Posterior cingulate gyrus (tissue), 11 donors: ENCODE measurements at regions not wholly inside any gene's neighbourhood (a gene's known extent, or its start where the extent isn't known, plus 50 kb on each side); places are given as distances from the start of the nearest gene placed in this dataset.

Experiments
- DNase-seq, 10 donors: peaks; one replicate each; pipeline versions ENCODE4 v3.0.0 to v3.0.0-alpha.2; 2020 to 2021; ENCODE audit warnings: mixed read lengths in 3 of 10
- intact Hi-C: fragments of 100-400 bp; cut with DNase I; formaldehyde crosslinking; loops from one replicate; pipeline ENCODE4 v1.15.1; 2023

DNA sequence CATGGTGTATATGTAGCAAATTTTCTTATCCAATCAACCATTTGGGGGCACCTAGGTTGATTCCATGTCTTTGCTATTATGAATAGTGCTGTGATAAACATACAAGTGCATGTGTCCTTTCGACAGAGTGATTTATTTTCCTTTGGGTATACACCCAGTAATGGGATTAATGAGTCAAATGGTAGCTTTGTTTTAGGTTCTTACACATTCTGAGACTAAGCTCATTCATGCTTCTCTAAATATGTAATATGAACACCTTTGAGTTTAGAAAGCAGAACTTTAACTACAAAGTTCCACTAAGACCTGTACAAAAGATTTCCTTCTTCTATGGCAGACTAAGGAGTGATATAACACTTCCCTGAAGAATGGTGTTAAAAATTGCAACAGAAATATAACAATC, 627.0 kb downstream of the KCNA4 start:
- intact Hi-C loops = loop anchor here (10.0 kb wide), 1 partner anchor 515 kb away; no protein-coding TSS in a partner anchor
- no peak for DNase-seq

DNA sequence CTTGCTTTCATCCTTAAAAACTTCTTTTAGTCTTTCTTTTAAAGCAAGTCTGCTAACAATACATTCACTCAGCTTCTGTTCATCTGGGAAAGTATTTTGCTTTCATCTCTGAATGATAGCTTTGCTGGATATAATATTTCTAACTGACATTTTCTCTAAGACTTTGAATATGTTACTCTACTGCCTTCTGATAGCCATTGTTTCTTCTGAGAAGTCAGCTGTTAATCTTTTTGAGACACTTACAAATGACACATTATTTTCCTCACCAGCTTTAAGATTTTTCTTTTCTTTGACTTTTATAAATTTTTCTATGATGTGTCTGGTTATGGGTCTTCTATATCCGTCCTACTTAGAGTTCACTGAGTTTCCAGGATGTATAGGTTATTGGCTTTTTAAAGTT, 643.1 kb downstream of the KCNA4 start:
- intact Hi-C loops = no loop called here
- no peak for DNase-seq

DNA sequence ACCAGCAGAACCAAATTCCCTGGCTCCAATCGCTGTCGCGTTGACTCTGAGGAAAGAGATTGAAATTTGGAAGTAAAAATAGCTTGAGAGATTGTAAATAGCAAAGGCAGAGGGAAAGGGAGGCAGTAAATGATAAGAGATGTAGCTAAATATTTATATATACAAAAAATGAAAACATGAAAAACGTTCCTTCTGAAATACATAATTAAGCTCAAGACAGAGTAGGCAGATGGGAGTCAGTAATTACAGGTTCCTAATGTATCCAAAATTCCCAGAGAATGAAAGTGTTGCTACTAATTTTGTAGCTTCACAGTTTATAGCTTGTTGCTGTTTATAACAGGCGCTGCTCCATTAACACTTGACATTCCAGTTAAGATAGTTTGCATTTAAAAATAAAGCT, 648.7 kb downstream of the KCNA4 start:
- intact Hi-C loops = no loop called here
- peak in 1 of 10 donors; percentile 48 for DNase-seq

DNA sequence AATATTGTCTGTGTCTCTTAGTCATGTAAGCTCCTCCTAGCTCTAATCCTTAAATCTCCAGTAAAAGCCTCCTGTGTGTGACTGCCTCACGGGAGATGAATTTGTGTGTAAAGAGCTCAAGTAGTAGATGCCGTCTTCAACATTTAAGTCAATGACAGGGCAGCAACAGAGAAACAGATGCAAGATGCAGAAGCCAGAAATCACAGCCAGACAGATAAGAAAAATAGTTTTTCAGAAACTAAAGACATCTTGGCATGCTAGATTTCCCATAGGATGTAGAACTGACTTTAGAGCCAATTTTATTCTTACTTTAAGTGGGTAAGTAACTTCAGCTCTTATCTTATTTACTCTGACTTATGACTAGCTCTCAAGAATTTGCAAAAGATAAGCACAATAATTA, 652.8 kb downstream of the KCNA4 start:
- no peak for DNase-seq
- intact Hi-C loops = no loop called here

DNA sequence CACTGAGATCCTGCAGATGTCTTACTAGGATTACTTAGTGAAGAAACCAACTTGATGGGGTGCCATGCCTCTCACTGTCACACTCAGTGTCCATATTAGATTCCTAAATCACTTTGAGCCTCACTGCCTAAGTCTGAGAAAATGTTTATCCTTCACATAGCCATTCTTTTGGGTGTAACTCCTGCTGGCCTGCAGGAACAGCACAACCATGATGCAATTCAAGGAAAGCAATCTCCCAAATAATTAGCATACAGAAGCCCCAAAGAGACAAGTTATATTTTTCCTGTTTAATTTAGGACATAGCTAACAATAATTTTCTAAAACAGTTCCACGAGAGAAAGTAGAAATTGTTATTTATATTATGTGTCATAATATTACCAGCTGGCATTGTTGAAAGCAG, 655.5 kb downstream of the KCNA4 start:
- no peak for DNase-seq
- intact Hi-C loops = no loop called here

DNA sequence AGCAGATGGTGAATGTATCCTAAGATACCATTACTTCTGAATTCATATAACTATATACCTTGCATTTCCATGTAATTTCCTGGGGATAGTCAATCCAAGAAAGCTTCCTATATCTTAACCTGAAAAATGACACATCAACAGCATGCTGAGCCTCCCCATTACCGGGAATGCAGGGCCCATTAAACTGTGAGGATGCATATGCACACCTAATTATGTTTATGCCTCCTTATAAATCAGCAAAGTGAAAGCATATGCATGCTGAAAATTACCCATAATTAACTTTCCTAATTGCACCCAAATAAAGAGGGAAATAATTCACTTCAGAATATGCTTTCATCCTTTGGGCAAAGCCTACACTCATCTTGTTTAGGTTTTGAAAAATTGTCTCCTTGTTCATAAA, 663.0 kb downstream of the KCNA4 start:
- intact Hi-C loops = no loop called here
- DNase-seq = no peak

DNA sequence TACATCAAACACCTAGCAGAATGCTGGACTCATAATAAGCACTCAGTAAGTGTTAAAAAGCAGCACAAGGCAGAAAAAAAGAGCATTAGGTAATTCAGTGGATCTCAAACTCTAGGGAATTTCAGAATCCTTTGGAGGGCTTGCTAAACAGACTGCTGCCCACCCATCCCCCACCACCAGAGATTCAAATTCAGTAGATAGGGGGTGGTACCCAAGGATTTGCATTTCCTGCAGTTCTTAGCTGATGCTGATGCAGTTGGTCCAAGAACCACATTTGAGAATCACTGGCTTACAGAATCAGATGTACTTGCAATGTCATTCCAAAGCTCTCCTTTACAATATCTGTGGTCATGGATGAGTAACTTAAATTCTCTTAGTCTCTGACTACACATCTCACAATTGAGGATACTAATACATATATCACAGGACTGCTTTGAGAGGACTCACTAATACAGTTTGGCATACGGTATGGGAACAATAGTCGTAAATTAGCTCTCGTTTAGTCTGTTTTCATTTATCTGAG, 664.5 kb downstream of the KCNA4 start:
- intact Hi-C loops = no loop called here
- no peak for DNase-seq

DNA sequence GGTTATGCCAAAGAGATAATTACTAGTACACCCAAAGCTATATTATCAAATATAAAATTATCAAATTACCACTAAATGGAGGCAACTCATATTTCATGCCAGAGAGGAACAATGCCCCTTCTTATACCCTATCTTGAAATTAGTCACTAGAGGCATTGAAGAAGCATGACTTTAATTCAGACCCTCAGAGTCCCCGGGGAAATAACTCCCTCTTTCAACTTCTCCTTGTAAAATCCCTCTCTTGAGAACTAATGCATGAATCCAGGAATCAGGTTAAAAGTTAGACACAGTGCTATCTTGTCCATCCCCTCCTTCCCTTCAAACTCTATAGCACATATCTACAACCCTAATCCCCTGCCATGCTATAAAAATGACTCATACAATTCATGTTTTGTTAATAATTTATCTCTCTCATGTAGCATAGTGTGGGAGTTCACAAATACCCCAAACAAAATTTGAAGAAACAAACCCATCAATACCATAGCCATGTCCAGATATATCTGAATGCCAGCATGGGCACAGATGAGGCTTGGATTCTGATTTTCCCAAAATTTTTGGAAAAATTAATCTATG, 665.4 kb downstream of the KCNA4 start:
- DNase-seq = no peak
- intact Hi-C loops = no loop called here

DNA sequence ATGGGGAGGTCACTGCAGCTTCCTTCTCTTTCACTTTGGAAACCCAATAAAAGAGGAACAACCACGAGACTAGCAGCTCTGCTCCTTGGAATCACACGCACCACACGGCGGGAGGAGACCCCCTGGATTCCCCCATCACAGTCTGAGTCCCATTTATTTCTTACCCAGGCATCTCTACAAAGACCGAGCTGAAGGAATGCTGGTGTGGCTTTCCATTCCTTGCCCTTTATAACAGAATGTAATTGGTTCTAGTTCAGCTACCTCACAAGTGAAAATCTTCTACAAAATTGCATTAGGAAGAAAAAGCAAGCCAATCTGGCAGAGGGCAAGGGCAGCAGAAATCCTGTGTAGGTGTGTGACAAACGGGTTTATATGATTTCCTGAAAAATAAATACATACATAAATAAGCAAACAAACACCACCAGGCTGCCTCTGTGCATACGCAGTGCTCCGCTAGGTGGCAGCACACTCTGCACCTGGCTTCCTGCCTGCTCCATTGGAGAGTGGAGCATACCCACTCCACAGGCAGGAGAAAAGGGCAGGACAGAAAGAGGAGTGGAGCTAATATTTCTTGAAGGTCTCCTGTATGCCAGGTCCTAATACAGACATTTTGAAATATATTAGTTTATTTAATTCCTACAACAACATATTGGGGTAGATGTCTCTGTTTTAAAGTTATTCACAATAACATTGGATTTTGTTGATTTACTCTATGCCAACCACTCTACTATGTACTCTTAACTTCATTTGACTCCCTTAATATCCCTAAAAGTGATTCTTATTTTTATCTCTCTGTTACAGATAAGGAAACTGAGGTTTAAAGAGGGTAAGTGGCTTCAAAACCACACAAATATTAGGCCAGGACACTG, 673.1 kb downstream of the KCNA4 start:
- intact Hi-C loops = no loop called here

DNA sequence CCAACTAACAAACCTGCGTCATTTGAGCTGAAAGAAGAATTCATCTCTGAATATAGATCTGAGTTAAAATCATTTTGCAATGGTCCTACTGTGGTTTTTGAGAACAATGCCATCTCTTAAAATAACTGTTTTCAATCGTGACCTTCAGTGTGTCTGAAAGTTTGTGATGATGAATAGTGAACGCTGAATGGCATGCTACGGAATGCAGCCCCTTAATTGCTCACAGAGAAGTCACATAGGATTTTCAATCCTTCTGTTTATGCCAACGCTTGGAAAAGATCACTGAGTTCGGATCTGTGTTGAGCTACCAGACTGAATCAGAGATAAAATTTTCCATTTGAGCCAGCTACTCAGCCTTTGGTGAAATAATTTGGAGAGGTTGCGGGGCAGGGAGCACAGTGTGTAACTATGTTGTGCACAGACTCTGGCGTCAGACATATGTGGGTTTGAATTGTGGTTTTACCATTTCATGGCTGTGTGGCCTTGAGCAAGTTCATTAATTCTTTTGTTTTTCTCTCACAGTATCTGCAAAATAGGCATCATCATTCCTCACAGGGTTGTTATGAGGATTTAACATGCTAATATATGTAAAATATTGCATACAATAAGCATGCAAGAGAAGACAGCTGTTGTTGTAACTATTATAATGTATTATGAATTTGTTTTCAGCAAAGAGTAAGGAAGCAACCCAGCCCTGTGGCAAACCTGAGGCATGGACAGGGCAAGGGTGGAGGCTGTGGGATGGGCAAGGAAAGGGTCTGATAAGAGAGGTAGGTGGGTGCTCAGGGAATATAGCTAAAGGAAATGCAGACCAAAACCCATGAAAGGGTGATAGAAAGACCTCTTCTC, 679.9 kb downstream of the KCNA4 start:
- intact Hi-C loops = no loop called here
- DNase-seq = no peak

More for the DNA sequence above, 673.1 kb downstream of the KCNA4 start:
- DNase-seq = peak; percentile 15 to 93 (median 64)

DNA sequence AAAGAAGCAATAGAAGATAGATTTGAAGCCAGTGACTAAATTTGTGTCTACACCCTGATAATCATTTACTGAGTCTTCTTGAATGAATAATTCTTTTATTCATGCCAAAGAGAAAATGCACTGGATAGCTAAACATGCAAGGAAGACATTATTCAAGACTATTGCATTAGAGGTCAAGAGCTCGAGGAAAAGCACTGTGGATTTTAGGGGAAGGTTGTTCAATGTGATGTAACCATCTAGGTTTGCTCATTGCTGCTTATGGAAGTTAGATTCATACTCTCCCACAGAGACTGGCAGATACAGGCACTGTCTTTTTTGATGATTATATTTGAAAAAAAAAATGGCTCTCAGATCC, 682.1 kb downstream of the KCNA4 start:
- no peak for DNase-seq
- intact Hi-C loops = no loop called here

DNA sequence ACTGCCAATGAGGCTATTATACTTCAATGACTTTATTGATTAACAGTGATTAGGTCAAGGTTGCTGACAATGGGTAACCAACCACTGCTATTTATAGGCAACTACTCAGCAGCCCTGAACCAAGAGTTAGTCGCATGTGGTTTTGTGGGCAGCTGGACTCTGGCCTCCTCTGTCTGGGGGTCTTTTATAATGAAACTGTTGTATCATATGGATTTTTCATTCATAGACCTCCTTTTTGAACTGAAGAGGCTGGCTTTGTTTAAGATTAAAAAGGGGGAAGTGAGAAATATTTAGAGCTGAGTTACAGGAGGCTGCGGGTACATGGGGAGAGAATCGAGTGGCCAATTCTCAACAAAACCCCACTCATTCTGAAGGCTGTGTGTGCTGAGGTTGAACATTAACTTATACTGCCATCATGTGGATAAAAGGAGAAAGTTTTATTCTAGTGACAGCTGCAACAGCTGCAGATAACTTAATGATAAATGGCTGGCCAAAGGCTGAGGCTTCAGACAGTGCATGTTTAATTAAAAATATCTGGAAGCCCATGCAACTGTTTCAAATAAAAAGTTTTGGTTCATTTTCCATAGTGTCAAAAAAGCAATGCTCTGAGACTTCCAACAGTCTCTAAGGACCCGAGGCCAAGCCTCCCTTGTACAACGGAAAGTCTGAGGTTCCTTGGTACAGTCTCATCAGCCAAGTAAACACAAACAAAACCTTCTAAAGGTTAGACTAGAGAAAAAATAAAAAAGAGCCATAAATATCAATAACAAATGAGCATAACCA, 682.6 kb downstream of the KCNA4 start:
- intact Hi-C loops = no loop called here
- DNase-seq = peak in 1 of 10 donors; percentile 41

DNA sequence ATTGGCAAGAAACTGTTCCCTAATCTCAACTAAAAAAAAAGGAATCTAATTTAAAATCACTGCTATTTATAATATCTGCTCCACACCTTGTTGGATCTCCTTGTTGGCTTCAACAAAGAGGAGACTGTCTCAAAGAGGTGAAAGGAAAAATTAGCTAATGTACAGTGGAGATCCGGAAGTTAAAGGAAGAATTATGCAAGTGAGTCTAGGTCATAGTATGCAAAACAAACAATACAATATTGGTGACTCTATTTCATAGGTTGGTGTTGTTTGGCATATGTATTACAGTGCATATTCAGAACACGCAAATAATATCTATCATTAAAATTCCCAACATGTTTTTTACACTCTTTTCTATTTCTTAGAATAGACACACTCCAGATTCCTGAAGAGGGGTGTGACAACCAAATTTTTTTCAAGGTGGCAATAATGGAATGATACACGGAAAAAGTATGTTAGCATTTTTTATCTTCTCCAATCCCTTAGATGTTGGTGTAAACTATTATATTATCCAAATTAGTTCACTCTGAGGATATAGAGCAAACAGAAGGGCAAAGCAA, 685.3 kb downstream of the KCNA4 start:
- DNase-seq = no peak
- intact Hi-C loops = no loop called here

DNA sequence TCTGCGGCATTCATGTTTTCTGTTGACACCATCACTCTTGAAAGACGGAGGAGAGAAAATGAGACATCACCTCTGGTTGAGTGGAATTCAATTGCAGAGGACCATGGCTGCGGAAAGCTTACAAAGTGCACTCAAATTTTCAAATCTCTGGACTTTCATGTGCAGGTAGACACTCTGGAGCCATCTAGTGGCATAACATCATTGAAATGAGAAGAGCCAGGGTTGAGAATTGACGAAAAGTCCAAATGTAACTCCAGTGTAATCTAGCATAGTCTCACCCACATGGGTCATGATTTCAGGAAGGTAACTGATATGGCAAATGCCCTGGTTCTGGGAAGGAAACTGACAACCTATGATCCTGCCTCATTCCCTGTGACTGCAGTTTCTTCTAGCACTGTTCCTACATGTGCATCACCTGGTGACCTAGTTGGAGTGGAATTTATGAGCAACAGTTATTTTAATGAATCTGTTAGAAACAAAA, 687.8 kb downstream of the KCNA4 start:
- no peak for DNase-seq
- intact Hi-C loops = loop anchor here (2.0 kb wide), 1 partner anchor 1630 kb away; no protein-coding TSS in a partner anchor

DNA sequence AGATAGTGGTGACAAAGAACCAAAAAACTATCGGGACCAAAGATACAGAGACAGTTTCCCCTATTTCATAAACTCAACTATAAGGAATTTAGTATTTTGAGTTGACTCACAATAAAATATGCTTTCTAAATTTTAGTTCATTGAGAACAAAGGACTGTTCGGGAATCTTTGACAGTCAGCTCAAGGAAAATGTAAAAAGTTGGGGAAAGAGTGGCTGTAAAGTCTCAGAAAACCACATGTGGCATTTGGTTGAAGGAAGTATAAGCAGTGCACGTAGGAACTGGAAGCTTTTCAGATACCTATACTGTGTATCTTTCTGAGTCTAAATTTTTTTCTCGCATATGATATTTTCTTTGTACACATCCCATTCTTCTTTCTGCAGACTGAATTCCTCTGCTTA, 688.9 kb downstream of the KCNA4 start:
- intact Hi-C loops = loop anchor here (2.0 kb wide), 1 partner anchor 1629 kb away; no protein-coding TSS in a partner anchor
- DNase-seq = no peak

DNA sequence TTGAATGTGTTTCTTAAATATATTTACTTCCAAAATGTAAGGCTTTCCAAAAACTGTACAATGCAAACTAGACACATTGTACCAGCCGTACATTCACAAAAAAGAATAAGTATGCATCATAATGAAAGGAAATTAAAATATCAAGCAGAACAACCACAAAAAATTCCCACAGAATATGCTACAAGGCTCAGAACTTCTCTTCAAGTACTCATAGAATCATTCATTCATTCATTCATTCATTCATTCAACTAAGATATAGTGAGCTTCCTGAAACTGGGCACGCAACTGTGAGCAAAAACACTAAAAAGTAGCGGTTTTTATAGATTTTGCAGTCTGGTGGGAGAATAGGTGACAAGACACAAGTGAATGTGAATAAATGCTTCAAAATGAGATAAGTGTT, 690.1 kb downstream of the KCNA4 start:
- DNase-seq = no peak

DNA sequence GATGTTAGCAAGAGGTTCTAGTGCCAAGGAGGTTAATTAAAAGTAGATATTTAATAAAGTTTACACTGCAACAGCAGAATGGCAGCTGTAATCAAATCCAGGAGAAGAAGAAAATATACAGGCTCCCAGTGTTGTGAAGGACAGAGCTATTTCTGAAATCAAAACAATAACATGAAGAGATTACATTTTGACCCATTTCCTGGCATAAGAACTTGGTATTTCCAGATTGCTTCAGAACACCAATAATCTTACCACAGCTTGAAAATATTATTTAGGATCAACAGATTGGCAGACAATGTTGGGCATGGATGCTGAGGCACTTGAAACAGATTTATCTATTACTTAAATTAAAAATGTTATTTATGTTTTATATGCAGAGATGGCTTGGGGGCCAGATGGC, 692.5 kb downstream of the KCNA4 start:
- DNase-seq = no peak
- intact Hi-C loops = no loop called here

More for the DNA sequence above, 690.1 kb downstream of the KCNA4 start:
- intact Hi-C loops = no loop called here

DNA sequence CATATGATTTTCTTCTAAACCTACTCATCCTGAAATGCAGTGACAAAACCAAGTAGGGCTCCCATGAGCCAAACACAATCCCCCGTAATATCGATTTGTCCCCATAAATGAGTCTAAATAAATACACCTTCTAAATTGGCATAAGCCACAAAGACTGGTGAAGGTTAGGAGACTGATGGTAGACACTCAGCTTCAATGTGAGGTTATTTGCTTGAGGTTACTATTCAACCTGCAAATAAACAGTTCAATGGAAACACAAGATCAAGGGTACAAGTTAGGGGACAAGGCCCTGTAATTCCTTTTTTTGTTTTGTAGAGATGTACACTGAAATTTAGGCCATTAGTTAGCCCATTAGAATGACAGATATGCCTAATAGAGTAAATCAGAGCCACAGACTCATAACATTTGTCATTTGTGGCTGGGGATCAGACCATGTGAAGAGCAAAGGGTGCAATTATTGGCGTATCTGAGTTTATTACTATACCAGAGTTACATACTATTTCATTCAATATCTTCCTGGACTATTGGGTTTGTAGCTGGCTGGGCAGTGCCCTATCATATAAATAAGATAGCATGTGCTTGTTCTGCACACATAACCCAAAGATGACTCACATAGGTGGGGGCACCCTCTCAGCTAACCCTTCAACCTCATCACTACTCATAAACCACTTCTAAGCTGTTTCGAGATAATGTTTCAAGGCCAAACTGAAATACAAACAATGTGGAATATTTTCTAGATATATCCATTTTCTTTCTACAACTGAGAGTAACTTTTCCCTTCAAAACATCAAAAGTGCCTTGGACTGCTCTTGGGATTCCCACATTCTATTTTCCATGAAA, 695.3 kb downstream of the KCNA4 start:
- intact Hi-C loops = no loop called here
- no peak for DNase-seq

DNA sequence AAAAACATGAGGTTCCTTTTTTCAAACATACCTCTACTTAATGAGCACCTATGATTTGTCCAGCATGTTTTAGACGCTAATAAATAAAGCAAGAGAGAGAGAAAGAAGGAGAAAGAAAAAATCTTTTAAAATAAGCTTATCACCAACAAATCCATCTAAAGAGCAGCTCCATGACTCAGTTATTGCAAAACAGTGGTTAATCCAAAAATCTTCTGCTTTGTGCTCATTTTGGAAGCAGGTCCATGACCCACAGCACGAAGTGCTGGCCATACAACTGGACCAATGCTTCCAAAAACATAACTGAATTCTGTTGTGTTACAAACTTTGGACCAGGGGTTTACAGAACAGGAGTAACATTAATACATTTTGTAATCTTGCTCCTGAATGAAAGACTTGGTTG, 696.6 kb downstream of the KCNA4 start:
- no peak for DNase-seq
- intact Hi-C loops = no loop called here
